HFF-Myc (cell line): ENCODE measurements at regions not wholly inside any gene's neighbourhood (a gene's known extent, or its start where the extent isn't known, plus 50 kb on each side); places are given as distances from the start of the nearest gene placed in this dataset.

Experiments
- DNase-seq: peaks from one replicate; pipeline ENCODE4 v3.0.0-alpha.2; 2011; ENCODE audit warnings: low read depth; ENCODE audit errors: extremely low read depth
- H3K4me3 ChIP-seq: replicated peaks from 2 replicates; pipeline ENCODE4 v1.5.1; 2011; ENCODE audit warnings: low read depth, mild to moderate bottlenecking, control low read depth, low read length
- TF ChIP-seq, protein P1 (sequence below): IDR thresholded peaks from 2 replicates; pipeline ENCODE4 v1.5.1; 2012; ENCODE audit warnings: mild to moderate bottlenecking, low read depth, low read length, control low read depth; ENCODE audit errors: missing control alignments

DNA sequence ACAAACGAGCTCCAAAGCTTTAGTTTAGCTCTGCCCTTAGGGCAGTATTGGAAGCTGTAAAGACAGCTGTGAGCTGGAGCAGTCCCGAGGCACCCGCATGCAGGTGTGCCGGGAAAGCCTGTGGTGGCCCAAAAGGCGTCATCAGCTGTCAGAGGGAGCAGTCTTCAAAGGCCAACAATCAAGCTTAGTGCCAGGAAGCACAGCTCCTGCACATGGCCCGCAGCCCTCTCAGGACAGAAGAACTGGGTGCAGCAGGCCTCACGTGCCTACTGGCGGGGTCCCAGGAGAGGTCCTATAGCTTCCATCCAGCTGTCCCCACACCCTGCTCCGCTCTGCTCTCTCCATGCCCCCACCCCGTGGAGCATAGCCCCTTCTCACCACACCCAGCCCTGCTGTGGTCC is 92.2 kb upstream of the TRIM2 start:
- TF ChIP-seq, protein P1, sequence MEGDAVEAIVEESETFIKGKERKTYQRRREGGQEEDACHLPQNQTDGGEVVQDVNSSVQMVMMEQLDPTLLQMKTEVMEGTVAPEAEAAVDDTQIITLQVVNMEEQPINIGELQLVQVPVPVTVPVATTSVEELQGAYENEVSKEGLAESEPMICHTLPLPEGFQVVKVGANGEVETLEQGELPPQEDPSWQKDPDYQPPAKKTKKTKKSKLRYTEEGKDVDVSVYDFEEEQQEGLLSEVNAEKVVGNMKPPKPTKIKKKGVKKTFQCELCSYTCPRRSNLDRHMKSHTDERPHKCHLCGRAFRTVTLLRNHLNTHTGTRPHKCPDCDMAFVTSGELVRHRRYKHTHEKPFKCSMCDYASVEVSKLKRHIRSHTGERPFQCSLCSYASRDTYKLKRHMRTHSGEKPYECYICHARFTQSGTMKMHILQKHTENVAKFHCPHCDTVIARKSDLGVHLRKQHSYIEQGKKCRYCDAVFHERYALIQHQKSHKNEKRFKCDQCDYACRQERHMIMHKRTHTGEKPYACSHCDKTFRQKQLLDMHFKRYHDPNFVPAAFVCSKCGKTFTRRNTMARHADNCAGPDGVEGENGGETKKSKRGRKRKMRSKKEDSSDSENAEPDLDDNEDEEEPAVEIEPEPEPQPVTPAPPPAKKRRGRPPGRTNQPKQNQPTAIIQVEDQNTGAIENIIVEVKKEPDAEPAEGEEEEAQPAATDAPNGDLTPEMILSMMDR: no peak
- H3K4me3 ChIP-seq: no peak overlapping the region
- DNase-seq: no peak

DNA sequence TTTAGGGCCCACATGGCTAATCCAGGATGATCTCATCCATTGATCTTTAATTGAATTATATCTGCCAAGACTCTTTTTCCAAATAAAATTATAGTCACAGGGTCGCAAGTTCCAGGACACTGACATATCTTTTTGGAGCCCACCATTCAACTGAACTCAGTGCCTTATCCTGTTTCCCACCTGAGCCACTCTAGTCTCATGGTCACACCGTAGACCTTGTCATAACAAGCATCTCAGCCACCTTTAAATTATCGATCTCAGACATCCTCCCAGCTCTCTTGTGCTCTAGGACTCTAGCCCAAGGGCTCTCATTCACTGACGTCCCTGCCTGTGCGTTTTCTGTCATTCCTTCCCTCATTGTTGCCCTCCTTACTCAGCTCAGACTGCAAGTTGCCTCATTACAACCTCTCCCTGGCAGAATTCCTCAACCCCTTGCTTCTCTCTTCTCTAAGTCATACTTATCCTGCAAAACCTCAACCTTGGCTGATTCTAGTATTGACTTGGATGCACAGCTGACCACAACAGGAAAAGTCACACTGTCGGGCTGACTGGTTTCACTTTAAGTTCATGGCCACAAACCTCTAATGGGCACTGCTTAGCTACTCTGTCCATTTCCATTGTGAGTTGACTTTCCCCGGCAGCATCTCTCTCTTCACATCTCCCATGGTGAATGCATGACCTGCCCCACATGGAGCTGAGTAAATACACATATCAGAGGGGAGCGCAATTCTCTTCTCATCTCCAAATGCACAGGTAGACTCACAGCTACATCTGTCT is 91.0 kb upstream of the TRIM2 start:
- TF ChIP-seq, protein P1: no peak

DNA sequence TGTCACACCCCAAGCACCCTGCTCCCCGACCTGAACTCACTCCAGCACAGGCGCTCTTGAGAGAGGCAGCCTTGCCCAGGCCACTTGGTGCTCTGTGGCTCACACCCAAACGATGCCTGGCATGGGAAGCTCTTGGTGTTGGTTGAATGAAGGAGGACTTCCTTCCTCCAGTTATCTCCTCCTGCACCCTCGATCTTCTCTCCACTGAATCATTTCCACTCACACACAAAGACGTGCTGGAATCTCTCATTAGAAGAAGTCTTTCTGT is 90.5 kb upstream of the TRIM2 start:
- no peak overlapping the region for H3K4me3 ChIP-seq
- TF ChIP-seq, protein P1: no peak
- DNase-seq: no peak

More for the DNA sequence above, 91.0 kb upstream of the TRIM2 start:
- no peak for DNase-seq
- H3K4me3 ChIP-seq: no peak overlapping the region

DNA sequence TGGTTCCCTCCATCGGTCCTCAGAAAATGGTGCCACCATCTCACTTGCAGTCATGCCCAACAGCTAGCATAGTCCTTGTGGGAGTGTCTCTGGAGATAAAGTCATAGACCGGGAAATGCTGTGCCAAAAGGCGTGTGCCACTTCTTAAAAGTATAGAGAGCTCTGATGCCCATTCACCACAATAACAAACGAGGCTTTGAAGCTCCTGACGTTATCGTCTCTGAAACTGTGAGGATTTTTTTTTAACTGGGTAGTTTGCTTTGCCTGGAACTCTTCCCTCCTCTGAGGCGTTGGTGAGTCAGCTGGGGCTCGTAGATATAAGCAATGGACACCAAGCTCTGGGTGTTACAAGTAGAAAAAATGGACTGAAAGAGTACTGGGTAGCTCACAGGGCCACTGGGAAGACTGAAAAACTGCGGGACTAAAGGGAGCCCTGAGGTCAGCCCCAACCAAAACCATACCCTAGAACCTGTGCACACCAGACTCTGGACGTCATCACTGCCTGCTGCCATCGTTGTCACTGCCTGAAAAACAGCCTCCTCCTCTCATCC is 89.4 kb upstream of the TRIM2 start:
- TF ChIP-seq, protein P1: no peak
- H3K4me3 ChIP-seq: no peak overlapping the region
- DNase-seq: no peak

DNA sequence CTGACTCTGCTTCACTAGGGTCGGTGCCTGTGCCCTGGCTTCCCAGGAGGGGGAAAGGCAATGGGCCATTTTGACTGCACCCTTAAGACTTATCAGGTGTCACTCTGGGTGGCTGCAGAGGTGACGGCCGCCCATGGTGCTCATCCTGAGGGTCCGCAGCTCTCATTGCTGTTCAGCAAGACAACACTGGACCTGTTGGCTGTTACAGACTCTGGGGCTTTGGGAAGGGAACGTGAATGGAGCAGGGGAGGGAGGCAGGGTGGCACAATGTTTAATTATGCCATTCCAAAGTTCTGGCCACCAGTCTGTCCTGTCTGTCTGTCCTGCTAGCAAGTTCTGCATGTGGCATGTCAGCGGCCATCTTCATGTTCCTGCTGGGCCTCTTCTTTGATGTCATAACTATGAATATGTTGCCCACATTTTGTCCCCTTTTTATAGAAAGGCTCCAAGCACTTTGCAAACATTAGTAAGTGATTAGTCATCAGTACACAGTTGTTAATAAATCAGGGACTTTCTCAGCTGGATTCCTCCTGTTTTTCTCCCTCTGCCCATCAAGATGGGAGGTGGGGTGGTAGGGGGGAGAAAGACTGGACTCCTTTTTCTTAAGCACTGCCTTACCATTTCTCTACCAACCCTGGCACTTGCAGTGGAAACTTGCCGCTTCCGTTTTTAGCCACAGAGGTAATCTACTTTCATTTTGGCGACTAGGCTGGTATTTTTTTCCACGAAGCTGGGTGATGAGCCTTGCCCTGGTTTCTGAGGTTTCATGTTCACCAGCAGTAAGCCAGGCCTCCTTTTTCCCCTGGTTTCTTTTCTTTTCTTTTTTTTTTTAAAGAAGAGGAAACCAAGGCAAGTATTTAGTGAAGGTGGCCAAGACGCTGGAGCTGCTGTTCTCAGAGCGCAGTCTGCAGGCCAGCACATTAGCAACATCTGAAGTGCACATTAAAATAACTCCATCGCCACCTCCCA is 88.6 kb upstream of the TRIM2 start:
- TF ChIP-seq, protein P1: no peak
- peak; percentile 78 for DNase-seq
- H3K4me3 ChIP-seq: peak overlapping the region; percentile 31

DNA sequence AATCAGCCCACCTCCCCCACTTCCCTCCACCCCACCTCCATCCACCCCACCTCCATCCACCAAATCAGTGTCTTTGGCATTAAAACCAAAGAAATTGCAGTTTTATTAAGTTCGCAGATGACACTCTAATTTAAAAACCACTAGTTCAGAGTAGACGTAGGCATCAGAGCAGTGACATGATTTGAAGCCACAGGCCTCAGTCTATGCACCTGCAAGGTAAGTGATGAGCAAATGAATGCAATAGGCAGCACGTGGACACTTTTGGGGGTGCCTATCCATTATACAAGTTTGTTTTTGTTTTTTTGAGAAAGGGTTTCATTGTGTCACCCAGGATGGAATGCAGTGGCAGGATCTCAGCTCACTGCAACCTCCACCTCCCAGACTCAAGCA is 88.0 kb upstream of the TRIM2 start:
- TF ChIP-seq, protein P1: no peak
- no peak for DNase-seq
- H3K4me3 ChIP-seq: peak overlapping the region; percentile 31; the same call in 1 of the 2 replicates
